SU-DHL-6 (cell line): ENCODE measurements at regions not wholly inside any gene's neighbourhood (a gene's known extent, or its start where the extent isn't known, plus 50 kb on each side); places are given as distances from the start of the nearest gene placed in this dataset.

Experiments
- EZH2phosphoT487 ChIP-seq: fragments of 200-600 bp; sonication (generic), shearing (Covaris generic); conservative IDR thresholded peaks from 2 replicates; pipeline ENCODE4 v1.6.1; 2018; ENCODE audit warnings: mild to moderate bottlenecking, antibody characterized with exemption, low read length, moderate library complexity, mixed read lengths
- TF ChIP-seq, protein P1 (sequence below): fragments of 200-600 bp; sonication (generic); IDR thresholded peaks from one replicate; pipeline ENCODE4 v1.5.1; 2017; ENCODE audit warnings: antibody characterized with exemption, mild to moderate bottlenecking, low read length, moderate library complexity; ENCODE audit not compliant: insufficient read depth, poor library complexity, severe bottlenecking

DNA sequence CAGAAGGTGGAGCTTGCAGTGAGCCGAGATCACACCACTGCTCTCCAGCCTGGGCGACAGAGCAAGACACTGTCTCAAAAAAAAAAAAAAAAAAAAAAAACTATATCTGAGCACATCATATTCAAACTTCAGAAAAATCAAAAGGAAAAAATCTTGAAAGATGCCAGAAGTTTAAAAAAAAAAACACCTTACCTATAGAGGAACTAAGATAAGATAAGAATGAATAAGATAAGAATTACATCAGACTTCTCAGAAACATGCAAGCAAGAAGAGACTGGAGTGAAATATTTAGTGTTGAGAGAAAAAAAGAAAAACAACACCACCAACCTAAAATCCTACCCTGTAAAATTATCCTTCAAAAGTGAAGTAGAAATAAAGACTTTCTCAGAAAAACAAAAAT, 116.8 kb upstream of the ARID1B start:
- TF ChIP-seq, protein P1, sequence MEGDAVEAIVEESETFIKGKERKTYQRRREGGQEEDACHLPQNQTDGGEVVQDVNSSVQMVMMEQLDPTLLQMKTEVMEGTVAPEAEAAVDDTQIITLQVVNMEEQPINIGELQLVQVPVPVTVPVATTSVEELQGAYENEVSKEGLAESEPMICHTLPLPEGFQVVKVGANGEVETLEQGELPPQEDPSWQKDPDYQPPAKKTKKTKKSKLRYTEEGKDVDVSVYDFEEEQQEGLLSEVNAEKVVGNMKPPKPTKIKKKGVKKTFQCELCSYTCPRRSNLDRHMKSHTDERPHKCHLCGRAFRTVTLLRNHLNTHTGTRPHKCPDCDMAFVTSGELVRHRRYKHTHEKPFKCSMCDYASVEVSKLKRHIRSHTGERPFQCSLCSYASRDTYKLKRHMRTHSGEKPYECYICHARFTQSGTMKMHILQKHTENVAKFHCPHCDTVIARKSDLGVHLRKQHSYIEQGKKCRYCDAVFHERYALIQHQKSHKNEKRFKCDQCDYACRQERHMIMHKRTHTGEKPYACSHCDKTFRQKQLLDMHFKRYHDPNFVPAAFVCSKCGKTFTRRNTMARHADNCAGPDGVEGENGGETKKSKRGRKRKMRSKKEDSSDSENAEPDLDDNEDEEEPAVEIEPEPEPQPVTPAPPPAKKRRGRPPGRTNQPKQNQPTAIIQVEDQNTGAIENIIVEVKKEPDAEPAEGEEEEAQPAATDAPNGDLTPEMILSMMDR = no peak
- no peak for TF ChIP-seq EZH2phosphoT487
